NCI-H187 (cell line): ENCODE measurements at regions not wholly inside any gene's neighbourhood (a gene's known extent, or its start where the extent isn't known, plus 50 kb on each side); places are given as distances from the start of the nearest gene placed in this dataset.

ENCODE experiments used
- DNase-seq, 2 experiments: peaks; one replicate each; lab custom pipeline; 2025; lab: John Stamatoyannopoulos, UW

DNA sequence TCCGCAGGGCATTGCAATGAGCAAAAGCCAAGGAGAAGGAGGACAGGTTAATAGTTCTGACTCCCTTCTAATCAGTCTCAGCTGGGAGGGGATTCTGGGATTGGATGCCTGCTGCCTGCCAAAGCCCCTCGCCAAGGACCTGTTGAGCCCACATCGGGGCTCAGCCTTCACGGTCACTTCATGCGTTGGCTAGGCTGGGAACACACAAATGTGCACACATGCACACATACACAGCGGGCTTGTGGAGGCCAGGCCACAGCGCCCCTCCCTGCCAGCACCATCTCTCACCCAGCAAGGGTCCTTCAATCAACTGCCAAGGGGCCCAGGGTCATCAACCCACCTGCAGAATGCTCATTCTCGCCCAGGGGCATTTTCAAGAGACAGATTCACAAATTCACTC is 113.9 kb downstream of the C5orf15 start:
- no peak for DNase-seq

DNA sequence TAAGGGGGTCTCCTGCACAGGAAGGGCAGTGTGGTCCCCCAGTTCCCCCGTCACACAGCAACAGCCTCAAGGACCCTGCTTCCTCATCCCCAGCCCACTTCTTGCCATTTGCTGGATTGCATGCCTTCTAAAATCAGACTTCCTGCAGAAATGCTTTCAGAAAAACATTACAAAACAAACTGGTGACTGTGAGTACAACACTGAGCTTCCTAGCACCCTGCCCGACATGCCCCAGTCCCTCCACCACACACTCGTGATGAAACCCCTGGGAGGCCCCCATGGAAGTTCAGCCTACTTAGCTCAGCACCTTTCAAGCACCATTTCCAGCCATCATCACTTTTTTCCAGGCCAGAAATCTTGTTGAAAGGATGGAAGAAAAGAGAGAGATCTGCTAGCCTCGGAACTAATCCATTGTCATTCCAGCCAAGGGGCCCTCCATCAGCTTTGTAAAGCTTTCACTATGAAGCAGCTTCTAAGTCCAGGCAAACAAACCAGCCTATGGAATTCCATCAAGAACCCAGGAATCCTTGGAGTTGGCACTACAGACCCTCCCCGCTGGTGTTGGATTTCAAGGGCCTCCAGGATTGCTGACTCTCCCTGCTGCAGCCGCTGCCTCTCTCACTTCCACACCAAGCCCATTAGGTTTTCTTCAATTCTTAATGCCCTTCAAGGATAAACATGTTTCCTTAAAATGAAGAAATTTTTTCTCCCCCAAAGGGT is 114.6 kb downstream of the C5orf15 start:
- DNase-seq = no peak

DNA sequence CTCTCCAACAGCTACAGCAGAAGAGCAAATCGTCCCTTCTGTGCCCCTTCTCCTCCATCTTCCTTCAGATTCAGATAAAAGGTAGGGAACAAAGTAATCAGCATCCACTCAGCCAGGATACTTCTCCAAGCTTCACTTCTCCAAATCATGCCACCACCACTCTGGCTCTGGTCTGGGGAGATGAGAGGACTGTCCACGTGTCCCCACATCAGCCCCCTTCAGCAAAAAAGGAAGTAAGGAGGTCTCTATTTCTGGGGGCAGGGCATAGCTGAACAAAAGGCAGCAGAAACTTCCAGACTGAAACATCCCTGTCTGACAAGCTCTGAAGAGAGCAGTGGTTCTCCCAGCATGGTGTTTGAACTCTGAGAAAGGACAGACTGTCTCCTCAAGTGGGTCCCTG is 116.9 kb downstream of the C5orf15 start:
- DNase-seq = no peak

DNA sequence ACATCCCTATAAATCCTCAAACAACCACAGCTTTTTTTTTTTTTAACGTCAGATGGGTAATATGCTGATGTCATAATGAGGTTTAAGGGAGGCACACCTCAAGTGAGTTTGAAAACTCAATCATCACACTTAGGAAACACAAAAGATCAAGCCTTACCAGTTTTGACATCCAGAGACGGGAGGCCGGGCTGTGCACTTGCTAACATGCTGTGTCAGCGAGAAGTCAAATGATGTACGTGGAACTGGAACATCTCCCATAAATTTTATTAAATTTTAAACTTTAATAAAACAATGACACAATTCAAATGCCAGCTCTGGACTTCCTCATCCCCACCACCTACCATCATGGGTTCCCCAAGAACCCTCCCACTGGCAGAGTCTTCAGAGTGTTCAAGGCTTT is 117.6 kb downstream of the C5orf15 start:
- DNase-seq = no peak

DNA sequence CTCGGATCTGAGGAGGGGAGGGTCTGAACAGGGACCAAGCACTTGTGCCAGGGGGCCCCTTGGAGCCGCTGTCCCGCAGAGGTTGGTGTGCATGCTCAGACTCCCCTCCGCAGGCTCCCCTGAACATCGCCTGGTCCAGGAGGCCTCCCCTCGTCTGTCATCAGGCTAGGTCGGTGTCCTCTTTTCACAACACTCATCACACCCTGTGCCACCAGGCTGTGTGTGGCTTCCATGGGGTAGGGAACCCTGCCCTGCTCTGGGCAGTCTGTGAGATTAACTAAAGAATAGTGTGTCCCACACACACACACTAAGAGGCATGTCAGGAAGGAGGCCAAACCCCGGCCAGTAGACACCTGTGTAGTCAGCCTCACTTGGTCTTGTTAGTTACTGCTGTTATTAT is 119.3 kb downstream of the C5orf15 start:
- DNase-seq = no peak

DNA sequence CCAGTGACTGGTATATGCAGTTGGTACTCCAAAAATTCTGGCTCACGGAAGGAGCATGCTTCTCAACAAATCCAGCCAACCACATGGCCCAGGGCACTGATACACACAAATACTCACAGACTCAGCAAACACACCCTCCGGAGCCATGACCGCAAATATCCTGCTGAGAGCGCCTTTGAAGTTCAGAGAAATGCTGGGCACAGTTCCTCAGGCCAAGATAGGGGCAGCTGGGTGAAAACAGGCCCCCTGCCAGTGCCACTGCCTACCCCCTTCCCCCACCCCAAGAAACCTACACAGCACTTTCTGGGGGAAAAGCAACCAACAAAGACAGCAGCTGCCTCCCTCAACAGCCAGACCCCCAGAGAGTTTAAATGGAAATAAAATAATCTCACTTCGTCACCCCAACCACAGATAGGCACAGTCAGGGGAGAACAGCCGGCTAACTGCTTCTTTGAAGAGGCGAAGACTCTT is 120.0 kb downstream of the C5orf15 start:
- no peak for DNase-seq

DNA sequence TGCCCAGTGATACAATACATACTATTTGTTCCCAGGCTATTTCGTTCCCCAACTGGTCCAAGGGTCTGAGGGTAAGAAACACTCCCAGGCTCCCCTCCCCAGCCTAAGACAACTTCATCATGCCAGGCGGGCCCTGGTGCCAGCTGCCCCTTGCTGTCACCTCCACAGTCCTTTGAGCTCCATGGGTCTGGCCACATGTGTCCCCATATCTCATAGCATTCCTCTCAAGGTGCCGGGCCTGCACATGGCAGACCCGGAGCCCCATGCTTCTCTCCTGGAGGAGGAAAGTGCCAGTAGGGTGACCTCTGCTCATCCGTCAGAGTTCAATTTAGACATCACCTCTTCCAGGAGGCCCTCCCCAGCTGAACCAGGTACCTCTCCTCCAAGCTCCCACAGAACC is 120.5 kb downstream of the C5orf15 start:
- DNase-seq = no peak

DNA sequence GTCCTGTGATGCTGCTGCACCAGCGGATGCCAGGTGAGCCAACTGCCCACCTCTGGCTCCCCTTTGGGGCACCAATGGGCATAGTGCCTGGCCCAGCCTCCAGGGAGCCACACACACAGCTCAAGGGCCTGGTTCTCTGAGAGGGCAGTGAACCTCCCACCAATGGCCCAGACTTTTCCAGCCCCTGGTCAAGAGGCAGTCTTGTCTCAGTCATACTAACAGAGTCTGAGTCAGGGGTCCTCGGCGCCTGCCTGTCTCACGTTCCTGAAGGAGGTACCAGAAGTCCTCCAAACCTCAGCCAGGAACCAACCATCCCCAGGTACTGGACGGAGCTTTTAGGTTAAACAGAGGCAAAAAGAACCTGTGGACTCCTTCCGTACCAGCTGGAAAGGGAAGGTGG is 121.1 kb downstream of the C5orf15 start:
- DNase-seq = no peak

DNA sequence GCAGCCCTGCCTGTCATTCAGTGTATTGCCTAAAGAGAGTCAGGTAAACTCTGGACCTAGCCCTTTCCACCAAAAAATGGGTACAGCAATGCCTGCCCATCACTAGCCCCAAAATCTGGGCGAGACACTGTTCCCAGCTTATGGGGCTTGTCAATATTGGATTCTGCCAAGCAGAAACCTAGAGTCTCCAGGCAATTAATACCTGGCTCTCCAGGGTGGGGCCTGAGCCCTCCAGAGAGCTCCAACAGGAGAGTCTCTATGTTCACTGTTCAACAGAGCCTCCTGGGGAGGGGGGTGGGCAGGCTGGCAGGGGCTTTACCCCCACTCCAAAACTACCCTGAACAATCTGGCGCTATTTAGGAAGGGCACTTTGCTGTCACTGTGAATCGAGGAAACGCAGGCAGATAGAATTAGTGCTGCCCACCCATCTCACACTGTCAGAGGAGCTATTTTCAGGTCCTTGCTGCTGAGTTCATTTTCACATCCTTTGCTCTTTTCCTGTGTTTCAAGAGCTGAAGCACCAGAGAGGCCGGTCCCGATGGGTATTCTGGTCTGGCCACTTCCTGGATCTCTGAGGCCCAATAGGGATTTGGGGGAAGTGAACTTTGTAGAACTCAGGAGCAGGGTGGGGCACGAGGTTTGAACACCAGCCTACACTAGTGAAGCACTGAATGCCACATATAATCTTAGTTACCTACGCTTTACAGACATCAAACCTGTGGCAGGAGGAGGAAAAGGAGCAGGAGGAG is 121.8 kb downstream of the C5orf15 start:
- DNase-seq = no peak

DNA sequence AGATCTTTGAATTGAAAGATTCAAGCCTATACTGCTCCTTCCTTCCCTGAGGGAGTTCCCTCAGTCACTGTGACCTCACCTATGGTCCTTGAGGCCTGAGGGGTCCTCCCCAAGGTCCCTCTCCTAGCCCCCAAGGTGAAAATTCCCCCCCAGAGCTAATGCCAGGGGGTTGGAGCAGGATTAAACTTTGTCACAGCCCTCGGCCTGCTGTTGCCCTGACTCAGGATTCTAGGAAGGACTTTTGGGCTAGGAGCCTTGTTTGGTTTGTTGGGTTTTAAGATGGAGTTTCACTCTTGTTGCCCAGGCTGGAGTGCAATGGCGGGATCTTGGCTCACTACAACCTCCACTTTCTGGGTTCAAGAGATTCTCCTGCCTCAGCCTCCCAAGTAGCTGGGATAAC is 123.2 kb downstream of the C5orf15 start:
- no peak for DNase-seq

DNA sequence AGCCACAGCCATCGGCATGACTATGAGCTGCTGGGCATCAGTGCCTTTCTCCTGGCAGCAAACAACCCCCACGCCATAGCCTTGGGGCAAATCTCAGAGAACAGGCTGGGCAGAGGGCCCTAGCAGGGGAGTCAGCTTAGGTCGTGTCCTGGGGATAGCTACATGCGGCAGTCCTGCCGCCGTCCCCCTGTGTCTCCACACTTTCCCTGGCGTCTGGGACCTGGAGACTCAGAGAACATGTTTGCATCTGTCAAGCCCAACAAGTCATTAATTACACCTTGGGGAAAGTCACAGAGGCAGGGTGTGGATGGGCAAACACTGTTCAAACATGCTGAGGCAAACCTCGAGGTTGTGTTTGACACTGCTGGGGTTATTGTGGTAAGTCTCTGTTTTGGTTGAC is 123.6 kb downstream of the C5orf15 start:
- no peak for DNase-seq

DNA sequence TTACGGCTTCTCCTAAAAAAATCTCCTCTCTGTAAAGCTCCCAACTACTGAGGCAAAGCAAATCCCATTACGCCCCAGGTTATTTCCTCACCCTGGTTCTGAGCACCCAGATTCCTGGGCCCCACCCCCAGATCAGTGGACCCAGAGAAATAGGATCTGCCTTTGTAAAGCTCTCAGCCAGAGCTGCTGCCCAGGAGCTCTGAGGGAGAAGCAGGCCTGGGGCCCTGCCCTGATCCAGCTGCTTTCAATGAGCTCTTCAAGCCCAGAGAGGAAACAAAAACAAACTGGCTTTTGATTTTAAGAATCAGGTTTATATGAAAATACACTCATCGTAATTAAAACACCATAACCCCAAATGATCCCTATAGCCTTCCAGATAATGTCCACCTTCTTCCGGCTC is 124.5 kb downstream of the C5orf15 start:
- DNase-seq = no peak

DNA sequence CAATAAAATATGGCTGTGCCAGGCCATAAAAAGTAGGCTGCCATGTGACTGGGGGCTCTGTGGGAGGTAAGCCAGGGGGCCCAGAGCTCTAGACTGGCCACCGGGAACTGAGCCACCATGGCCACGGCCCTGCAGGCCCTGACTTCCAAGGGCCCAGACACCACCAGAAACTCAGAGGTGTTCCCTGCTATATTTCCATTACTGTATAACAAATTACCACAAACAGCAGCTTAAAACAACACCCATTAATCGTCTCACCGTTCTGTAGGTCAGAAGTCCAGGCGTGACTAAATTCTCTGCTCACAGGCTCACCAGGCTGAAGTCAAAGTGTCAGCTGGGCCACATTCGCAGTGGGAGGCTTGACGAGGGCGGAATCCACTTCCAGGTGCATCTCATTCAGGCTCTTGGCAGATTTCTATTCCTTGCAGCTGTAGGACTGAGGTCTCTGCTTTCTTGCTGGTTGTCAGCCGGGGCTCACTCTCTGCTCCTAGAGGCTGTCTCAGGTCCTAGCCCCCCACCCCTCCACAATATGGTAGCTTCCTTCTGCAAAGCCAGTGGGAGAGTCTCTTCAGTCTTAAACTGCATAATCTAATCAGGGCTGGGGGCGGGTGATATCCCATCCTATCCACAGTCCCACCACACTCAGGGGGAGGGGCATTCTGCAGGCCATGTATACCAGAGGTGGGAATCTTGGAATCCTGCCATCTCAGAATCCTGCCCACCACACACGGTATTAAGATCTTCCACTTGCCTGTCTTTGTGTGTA is 125.4 kb downstream of the C5orf15 start:
- DNase-seq = no peak

DNA sequence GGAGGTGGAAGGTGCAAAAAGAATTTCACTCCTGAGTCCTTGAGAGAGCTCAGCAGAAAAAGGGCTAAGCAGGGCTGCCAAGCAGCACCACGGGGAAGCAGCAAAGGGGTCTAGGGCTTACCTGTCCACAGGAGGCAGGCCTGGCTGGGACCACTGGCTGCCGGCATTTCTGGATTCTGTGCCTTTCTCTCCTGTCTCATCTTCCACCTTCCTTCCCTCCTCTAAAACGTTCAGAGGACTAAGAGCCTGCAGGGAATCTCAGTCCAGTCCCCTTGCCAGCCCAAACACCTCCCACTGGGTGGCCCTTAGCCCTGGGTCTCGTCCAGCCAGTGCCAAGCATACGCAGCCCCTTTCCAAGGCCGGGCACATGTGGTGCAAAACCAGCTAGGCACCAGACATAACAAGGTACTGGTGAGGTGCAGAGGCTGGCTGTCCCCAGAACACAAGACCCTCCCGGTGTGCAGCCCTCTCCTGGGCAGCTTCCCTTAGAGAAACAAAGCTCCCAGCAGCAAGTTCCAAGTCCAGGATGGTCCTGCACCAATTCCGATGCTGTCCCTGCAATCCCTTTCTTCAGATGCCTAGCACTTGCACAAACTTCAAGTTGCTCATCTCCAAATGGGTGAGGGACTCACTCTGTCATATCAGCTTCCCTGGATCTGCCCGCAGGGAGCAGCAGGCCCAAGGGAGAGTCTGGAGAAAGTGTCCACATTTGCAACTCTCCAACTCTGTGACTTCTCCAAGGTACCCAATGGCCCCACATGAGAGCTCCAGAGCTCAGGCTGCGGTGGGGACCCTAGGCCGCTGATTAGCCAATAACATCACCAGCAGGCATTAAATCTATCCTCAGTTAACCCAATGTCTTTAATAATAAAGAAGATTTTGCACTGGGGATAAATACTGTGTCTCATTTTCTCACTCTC is 126.3 kb downstream of the C5orf15 start:
- no peak for DNase-seq

DNA sequence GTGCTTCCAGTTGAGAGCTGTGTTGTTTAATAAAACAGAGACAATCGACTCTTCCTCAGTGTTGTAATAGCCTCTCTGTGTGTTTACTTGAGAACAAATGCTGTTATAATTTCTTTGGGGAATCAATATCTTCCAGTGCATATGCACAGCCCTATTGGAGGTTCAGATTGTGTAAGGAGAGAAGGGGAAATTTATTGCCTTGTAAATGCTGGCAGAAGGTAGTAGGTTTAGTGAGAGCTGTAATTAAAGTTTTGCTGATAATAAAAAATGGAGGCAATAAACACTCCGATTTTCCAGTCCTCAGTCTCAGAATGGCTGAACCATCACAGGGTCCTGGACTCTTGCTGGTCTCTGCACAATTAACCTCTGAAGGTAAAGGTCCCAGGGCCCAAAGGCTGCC is 128.3 kb downstream of the C5orf15 start:
- DNase-seq = no peak

DNA sequence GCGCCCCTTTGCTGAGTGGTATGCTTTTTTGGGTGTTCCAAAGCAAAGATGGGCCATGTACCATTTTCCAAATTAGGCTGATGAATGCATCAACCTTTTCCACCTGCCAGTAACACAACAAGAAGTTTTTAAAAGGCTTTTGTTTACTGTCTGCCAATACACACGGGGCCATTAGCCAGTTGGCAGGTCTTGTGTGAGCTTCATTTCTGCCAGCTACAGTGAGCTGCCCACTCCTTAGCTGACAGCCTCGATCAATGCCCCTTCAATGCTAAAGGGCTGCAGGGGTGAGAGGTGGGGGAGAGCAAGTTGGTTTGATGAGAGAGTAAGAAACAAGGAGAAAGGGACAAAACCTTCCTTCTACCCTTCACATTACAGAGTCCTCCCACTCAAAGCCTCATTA is 128.7 kb downstream of the C5orf15 start:
- DNase-seq = no peak

DNA sequence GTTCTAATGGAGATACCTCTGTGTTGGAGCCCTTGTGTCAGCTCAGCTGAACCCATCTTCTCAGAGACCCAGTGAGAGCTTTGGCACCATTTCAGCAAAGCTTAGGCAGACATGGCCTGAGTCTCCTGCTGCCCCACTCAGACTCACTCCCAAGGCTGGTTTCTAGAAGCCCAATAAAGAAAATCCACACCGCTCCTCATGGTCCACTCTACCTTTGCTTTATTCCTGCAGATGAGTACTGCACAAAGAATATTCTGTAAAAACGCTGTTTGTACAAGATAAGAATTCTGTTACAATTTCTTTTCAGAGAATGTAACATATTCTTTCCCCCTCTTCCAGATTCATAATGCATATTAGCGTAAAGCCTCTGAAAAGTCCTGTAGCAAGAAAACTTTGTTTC is 129.3 kb downstream of the C5orf15 start:
- no peak for DNase-seq

DNA sequence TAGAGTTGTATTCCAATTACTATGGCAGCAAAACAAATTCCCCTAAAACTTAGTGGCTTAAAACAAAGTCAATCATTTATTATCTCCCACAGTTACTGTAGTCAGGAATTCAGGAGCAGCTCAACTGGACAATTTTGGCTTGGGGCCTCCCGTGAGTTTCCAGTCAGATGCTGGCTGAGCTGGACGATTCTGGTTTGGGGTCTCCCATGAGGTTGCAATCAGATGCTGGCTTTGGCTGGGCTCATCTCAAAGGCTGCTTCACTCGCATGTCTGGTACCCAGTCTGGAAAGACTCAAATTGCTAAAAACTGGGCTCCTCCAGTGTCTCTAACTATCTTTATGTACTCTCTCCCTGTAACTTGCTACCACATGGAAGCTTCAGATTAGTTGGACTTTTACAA is 130.1 kb downstream of the C5orf15 start:
- no peak for DNase-seq

DNA sequence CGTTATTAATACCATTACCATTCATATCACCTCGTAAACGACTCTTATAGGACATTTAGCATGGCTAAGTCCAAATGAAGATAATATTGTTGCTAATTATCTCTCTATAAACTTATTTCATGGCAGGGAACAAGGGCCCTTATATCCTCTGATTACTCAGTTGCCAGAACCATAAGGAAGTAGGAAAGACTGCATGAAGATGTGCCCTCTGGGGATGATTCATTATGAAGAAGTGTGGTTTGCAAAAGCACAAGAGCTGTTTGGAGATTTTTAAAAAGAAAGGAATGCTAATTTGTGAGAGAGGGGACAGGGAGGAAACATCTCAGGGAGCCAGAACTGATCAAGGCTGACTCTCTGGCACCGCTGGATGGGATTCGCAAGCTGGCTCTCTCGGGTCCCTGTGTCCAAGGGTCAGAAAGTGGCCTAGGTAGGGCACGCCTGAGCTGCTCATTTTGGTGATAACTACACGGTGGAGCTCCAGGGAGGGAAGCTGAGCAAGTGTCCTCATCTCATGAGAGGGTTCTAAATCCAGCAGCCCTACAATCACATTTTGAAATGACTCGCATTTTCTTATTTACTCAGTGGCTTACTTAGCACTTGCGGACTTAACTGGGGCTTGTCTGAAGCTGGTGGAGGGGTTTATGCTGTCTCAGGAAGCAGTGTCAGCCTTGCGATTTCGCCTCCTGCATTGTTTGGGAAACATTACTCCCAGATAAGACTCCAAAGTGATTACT is 136.8 kb downstream of the C5orf15 start:
- DNase-seq = no peak

DNA sequence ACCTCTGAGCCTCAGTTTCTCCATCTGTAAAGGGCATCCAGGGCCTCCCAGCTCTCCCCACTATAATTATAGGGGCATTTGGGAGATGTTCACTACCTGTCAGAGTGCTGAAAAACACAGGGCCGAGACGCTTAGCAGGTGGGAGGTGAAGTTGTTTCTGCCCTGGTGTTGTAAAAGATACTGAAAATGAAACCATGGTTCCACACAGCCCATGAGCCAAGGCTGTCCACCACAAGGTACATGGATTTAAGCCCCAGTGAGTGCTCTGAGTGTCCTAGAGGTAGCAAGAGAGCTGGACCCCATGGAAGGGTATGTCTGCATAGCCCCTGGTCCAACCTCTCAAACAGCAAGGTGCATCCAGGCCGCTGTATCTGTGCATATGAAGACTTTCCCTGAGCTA is 137.5 kb downstream of the C5orf15 start:
- DNase-seq = no peak

DNA sequence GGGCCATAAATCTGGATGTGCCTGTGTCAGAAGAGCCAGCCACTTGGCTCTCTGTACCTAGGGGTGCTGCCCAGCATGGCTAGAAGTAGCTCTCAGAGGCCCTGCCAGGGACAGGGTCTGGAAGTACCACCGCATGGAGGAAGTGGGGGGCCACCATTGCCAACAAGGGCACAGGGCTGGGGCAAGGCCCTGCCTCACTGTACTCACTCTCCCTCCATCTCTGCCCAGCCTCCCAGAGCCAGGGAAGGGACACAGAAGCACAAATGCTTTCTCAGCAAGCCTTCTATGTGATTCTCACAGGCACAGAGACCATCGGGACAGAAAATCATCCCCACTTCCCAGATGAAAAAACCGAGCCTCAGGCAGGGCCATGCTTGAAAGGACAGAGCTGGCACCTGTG is 138.1 kb downstream of the C5orf15 start:
- no peak for DNase-seq
